ENCODE measurements at regions not wholly inside any gene's neighbourhood (a gene's known extent, or its start where the extent isn't known, plus 50 kb on each side); places are given as distances from the start of the nearest gene placed in this dataset.

GRCh38 chr4:124879195-124879594, 166.7 kb upstream of the ANKRD50 start:
- TF ChIP-seq ZNF274 (IDR thresholded peaks at IDR 0.05; ENCODE audit: low read depth, low read length): no peak
- TF ChIP-seq YY1 (IDR thresholded peaks at IDR 0.05; ENCODE audit: insufficient read depth, insufficient read length): no peak
- no peak for TF ChIP-seq SUZ12 (IDR thresholded peaks at IDR 0.05; ENCODE audit: extremely low read depth, insufficient read depth, insufficient read length)

Data from NT2/D1 (cell line).